ENCODE measurements at regions not wholly inside any gene's neighbourhood (a gene's known extent, or its start where the extent isn't known, plus 50 kb on each side); places are given as distances from the start of the nearest gene placed in this dataset.
A peak's percentile ranks its signal among the peaks of the same experiment; 100 is the strongest.

- Mint-ChIP-seq H3K27ac (no peak overlapping the region), H3K36me3 (ENCODE audit: insufficient read depth) (no peaks in the 10 kb centered on the region)
Measured at GRCh38 chrX:124862301-124862700, 457.4 kb upstream of the TEX13C start.

GRCh38 chrX:124863303-124863702, 456.4 kb upstream of the TEX13C start:
- Mint-ChIP-seq H3K36me3 (ENCODE audit: insufficient read depth) (no peaks in the 10 kb centered on the region), H3K9me3 (ENCODE audit: low read depth) (peaks cover 32% of the 10 kb centered on the region), H3K4me1 (ENCODE audit: low read depth) (peaks cover 4% of the 10 kb centered on the region), H3K27ac (no peak overlapping the region), H3K27me3 (no peaks in the 10 kb centered on the region), H3K4me3 (ENCODE audit: low read depth) (no peak overlapping the region)
- DNase-seq (ENCODE audit: low spot score, unreplicated experiment) = no peak
- peak; percentile 18 for TF ChIP-seq CTCF (IDR thresholded peaks at IDR 0.05; ENCODE audit: unreplicated experiment)

More at GRCh38 chrX:124862301-124862700, 457.4 kb upstream of the TEX13C start:
- Mint-ChIP-seq H3K27me3 (no peaks in the 10 kb centered on the region), H3K4me1 (ENCODE audit: low read depth) (peaks cover 4% of the 10 kb centered on the region), H3K4me3 (ENCODE audit: low read depth) (no peak overlapping the region), H3K9me3 (ENCODE audit: low read depth) (peaks cover 23% of the 10 kb centered on the region)
- TF ChIP-seq CTCF (IDR thresholded peaks at IDR 0.05; ENCODE audit: unreplicated experiment) = no peak
- no peak for DNase-seq (ENCODE audit: low spot score, unreplicated experiment)

GRCh38 chrX:124887572-124887971, 432.1 kb upstream of the TEX13C start:
- H3K9me3 Mint-ChIP-seq (ENCODE audit: low read depth) = no peaks in the 10 kb centered on the region
- no peak overlapping the region for H3K4me3 Mint-ChIP-seq (ENCODE audit: low read depth)
- no peaks in the 10 kb centered on the region for H3K27me3 Mint-ChIP-seq
- H3K36me3 Mint-ChIP-seq (ENCODE audit: insufficient read depth) = no peaks in the 10 kb centered on the region
- DNase-seq (ENCODE audit: low spot score, unreplicated experiment) = no peak
- no peaks in the 10 kb centered on the region for H3K4me1 Mint-ChIP-seq (ENCODE audit: low read depth)
- H3K27ac Mint-ChIP-seq = no peak overlapping the region
- no peak for TF ChIP-seq CTCF (IDR thresholded peaks at IDR 0.05; ENCODE audit: unreplicated experiment)

GRCh38 chrX:124895947-124896346, 423.7 kb upstream of the TEX13C start:
- H3K4me1 Mint-ChIP-seq (ENCODE audit: low read depth) = no peaks in the 10 kb centered on the region

GRCh38 chrX:124902953-124903352, 416.7 kb upstream of the TEX13C start:
- Mint-ChIP-seq H3K27ac (no peak overlapping the region), H3K4me3 (ENCODE audit: low read depth) (no peak overlapping the region), H3K27me3 (no peaks in the 10 kb centered on the region), H3K4me1 (ENCODE audit: low read depth) (no peaks in the 10 kb centered on the region), H3K36me3 (ENCODE audit: insufficient read depth) (no peaks in the 10 kb centered on the region), H3K9me3 (ENCODE audit: low read depth) (peaks cover 4% of the 10 kb centered on the region)
- no peak for DNase-seq (ENCODE audit: low spot score, unreplicated experiment)
- no peak for TF ChIP-seq CTCF (IDR thresholded peaks at IDR 0.05; ENCODE audit: unreplicated experiment)

More at GRCh38 chrX:124895947-124896346, 423.7 kb upstream of the TEX13C start:
- Mint-ChIP-seq H3K4me3 (ENCODE audit: low read depth) (no peak overlapping the region), H3K27ac (no peak overlapping the region), H3K27me3 (no peaks in the 10 kb centered on the region), H3K36me3 (ENCODE audit: insufficient read depth) (no peaks in the 10 kb centered on the region), H3K9me3 (ENCODE audit: low read depth) (no peaks in the 10 kb centered on the region)
- no peak for DNase-seq (ENCODE audit: low spot score, unreplicated experiment)
- no peak for TF ChIP-seq CTCF (IDR thresholded peaks at IDR 0.05; ENCODE audit: unreplicated experiment)
